ENCODE measurements at regions not wholly inside any gene's neighbourhood (a gene's known extent, or its start where the extent isn't known, plus 50 kb on each side); places are given as distances from the start of the nearest gene placed in this dataset.

- TF ChIP-seq CTCF (IDR thresholded peaks at IDR 0.05) (no peak), EZH2 (IDR thresholded peaks at IDR 0.05) (no peak), EZH2phosphoT487 (IDR thresholded peaks at IDR 0.05) (no peak)
These were observed 271.5 kb downstream of the XXYLT1 start for GRCh38 chr3:194999491-194999890.
